Panc1 (cell line): ENCODE measurements at regions not wholly inside any gene's neighbourhood (a gene's known extent, or its start where the extent isn't known, plus 50 kb on each side); places are given as distances from the start of the nearest gene placed in this dataset.

ENCODE experiments used
- ATAC-seq: fragments of 200-7000 bp; cut with Tn5 transposase; 2 replicates; pipeline ENCODE4 v1.9.1; 2020; ENCODE audit warnings: mild to moderate bottlenecking, moderate library complexity
- BruUV-seq: library from RNA; stranded (reverse); fragments of 400-500 nt; replicated peaks from 2 replicates; lab custom pipeline; 2021; lab: Mats Ljungman, UMichigan
- CTCF ChIA-PET: fragments of 300-600 bp; sonication (Branson Sonifier 250); formaldehyde crosslinking; loops from one replicate; lab custom pipeline; 2022; ENCODE audit warnings: antibody characterized with exemption; lab: Charles Lee
- POLR2A ChIA-PET: fragments of 300-600 bp; sonication (Branson Sonifier 250); formaldehyde crosslinking; loops from one replicate; lab custom pipeline; 2022; ENCODE audit warnings: antibody characterized with exemption; lab: Charles Lee
- DNase-seq: peaks from one replicate; pipeline ENCODE4 v3.0.0-alpha.2; 2010; ENCODE audit warnings: low read depth, low spot score
- H3K27ac ChIP-seq: 2 replicates; pipeline ENCODE4 v1.5.1; 2011; ENCODE audit warnings: mild to moderate bottlenecking, low read length, inconsistent platforms
- H3K27me3 ChIP-seq: fragments of 200-500 bp; sonication (Bioruptor generic); 2 replicates; pipeline ENCODE4 v1.6.0; 2014; ENCODE audit warnings: low read length, inconsistent platforms; ENCODE audit not compliant: control insufficient read depth, insufficient read depth
- H3K36me3 ChIP-seq: fragments of 200-500 bp; sonication (Bioruptor generic); 2 replicates; pipeline ENCODE4 v1.5.1; 2014; ENCODE audit warnings: inconsistent platforms, mild to moderate bottlenecking, low read length, moderate library complexity; ENCODE audit not compliant: control insufficient read depth, insufficient read depth
- H3K4me1 ChIP-seq: 2 replicates; pipeline ENCODE4 v1.5.1; 2011; ENCODE audit warnings: inconsistent platforms, mild to moderate bottlenecking, low read length, moderate library complexity; ENCODE audit not compliant: control insufficient read depth, insufficient read depth
- H3K4me3 ChIP-seq, 2 experiments: 2 replicates each; pipeline ENCODE4 v1.5.1; 2011 to 2012; ENCODE audit warnings: low read depth in 2 of 2, low read length in 2 of 2, mild to moderate bottlenecking in 2 of 2, inconsistent platforms in 1 of 2, moderate library complexity in 1 of 2
- H3K9me3 ChIP-seq: fragments of 200-500 bp; sonication (Bioruptor generic); 2 replicates; pipeline ENCODE4 v1.5.1; 2014; ENCODE audit warnings: low read depth, mild to moderate bottlenecking, inconsistent platforms, low read length, moderate library complexity; ENCODE audit not compliant: control insufficient read depth, insufficient read depth
- POLR2AphosphoS5 ChIP-seq: IDR thresholded peaks from 2 replicates; pipeline ENCODE4 v1.6.1; 2012; ENCODE audit warnings: mild to moderate bottlenecking, low read depth, low read length, moderate library complexity
- SIN3A ChIP-seq: IDR thresholded peaks from 2 replicates; pipeline ENCODE4 v1.6.1; 2012; ENCODE audit warnings: low read depth, mild to moderate bottlenecking, low read length, moderate library complexity, borderline replicate concordance; ENCODE audit not compliant: insufficient read depth
- TCF7L2 ChIP-seq: IDR thresholded peaks from 2 replicates; pipeline ENCODE4 v1.6.1; 2011; ENCODE audit warnings: mild to moderate bottlenecking, low read depth, low read length, inconsistent platforms
- in situ Hi-C: cut with HindIII; loops from 2 replicates; pipeline ENCODE4 v1.10.0; 2016; ENCODE audit warnings: low sequenced_read_pairs, low pct_unique_long_range_greater_than_20kb
- intact Hi-C: fragments of 100-400 bp; cut with micrococcal nuclease; formaldehyde crosslinking; loops from one replicate; pipeline ENCODE4 v1.10.0; 2022; ENCODE audit not compliant: unreplicated experiment
- TF ChIP-seq, protein P1 (sequence below), 2 experiments: IDR thresholded peaks; 2 replicates each; pipeline ENCODE4 v1.6.1; 2011 to 2012; ENCODE audit warnings: low read depth in 2 of 2, control low read depth in 1 of 2, low read length in 1 of 2, mild to moderate bottlenecking in 1 of 2, moderate library complexity in 1 of 2; ENCODE audit not compliant: insufficient read depth in 1 of 2
- TF ChIP-seq, protein P2 (sequence below): fragments of 450-650 bp; IDR thresholded peaks from 2 replicates; pipeline ENCODE4 v1.5.1; 2017; ENCODE audit warnings: mild to moderate bottlenecking

DNA sequence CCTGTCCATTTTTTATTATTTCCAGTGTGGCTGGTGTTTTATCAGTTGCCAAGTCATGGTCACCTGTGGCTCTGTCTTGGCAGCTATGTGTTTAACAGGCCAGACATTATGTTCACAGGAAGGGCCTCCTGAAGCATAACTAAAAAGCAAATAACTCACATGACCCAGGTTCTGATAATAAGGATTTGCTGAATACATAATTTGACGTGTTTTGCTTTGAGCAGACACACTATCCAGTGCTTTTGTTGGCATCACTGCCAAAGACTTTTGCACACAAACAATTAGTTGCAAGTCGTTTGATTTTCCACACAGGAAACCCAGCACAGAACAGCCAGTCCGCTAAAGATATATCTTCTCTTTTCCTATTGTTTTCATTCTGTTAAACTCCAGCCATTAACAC lies 173.6 kb downstream of the ARL4A start:
- intact Hi-C loops (no loop called here), in situ Hi-C loops (no loop called here)
- H3K4me3 ChIP-seq, result no peak overlapping the region
- H3K36me3 ChIP-seq, result no peaks in the 10 kb centered on the region
- H3K9me3 ChIP-seq, result no peaks in the 10 kb centered on the region
- BruUV-seq, result no TSS peak
- H3K27ac ChIP-seq, result no peak overlapping the region
- no peaks in the 10 kb centered on the region for H3K27me3 ChIP-seq
- no peaks in the 10 kb centered on the region for H3K4me1 ChIP-seq
- ATAC-seq, result no peak
- ChIA-PET POLR2A (no interaction called here), CTCF (no interaction called here)
- no peak for DNase-seq
- TF ChIP-seq SIN3A (no peak), TCF7L2 (no peak)
- TF ChIP-seq, protein P1, sequence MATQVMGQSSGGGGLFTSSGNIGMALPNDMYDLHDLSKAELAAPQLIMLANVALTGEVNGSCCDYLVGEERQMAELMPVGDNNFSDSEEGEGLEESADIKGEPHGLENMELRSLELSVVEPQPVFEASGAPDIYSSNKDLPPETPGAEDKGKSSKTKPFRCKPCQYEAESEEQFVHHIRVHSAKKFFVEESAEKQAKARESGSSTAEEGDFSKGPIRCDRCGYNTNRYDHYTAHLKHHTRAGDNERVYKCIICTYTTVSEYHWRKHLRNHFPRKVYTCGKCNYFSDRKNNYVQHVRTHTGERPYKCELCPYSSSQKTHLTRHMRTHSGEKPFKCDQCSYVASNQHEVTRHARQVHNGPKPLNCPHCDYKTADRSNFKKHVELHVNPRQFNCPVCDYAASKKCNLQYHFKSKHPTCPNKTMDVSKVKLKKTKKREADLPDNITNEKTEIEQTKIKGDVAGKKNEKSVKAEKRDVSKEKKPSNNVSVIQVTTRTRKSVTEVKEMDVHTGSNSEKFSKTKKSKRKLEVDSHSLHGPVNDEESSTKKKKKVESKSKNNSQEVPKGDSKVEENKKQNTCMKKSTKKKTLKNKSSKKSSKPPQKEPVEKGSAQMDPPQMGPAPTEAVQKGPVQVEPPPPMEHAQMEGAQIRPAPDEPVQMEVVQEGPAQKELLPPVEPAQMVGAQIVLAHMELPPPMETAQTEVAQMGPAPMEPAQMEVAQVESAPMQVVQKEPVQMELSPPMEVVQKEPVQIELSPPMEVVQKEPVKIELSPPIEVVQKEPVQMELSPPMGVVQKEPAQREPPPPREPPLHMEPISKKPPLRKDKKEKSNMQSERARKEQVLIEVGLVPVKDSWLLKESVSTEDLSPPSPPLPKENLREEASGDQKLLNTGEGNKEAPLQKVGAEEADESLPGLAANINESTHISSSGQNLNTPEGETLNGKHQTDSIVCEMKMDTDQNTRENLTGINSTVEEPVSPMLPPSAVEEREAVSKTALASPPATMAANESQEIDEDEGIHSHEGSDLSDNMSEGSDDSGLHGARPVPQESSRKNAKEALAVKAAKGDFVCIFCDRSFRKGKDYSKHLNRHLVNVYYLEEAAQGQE (IDR thresholded peaks at IDR 0.05; ENCODE audit: insufficient read depth in 1 of 2, low read depth in 2 of 2, low read length in 1 of 2), result no peak

DNA sequence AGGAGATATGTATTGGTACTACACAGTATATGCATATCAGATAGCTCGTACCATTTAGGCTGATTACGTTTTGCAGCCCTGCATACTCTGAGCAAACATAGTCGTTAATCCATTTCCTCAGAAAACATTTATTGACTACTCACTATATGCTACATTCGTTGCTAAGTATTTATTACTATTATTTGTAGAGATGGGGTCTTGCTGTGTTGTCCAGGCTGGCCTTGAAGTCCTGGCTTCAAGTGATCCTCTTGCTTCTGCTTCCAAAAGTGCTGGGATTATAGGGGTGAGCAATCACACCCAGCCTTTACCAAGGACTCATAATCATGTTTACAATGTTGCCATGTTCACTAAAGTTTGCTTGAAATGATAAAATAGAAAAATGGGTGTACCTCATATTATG lies 174.7 kb downstream of the ARL4A start:
- Histone ChIP-seq H3K27ac (no peak overlapping the region), H3K4me3 (no peak overlapping the region), H3K27me3 (no peaks in the 10 kb centered on the region), H3K36me3 (no peaks in the 10 kb centered on the region), H3K9me3 (no peaks in the 10 kb centered on the region), H3K4me1 (no peaks in the 10 kb centered on the region)
- TF ChIP-seq, protein P2, sequence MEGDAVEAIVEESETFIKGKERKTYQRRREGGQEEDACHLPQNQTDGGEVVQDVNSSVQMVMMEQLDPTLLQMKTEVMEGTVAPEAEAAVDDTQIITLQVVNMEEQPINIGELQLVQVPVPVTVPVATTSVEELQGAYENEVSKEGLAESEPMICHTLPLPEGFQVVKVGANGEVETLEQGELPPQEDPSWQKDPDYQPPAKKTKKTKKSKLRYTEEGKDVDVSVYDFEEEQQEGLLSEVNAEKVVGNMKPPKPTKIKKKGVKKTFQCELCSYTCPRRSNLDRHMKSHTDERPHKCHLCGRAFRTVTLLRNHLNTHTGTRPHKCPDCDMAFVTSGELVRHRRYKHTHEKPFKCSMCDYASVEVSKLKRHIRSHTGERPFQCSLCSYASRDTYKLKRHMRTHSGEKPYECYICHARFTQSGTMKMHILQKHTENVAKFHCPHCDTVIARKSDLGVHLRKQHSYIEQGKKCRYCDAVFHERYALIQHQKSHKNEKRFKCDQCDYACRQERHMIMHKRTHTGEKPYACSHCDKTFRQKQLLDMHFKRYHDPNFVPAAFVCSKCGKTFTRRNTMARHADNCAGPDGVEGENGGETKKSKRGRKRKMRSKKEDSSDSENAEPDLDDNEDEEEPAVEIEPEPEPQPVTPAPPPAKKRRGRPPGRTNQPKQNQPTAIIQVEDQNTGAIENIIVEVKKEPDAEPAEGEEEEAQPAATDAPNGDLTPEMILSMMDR, result no peak
- TF ChIP-seq POLR2AphosphoS5, result no peak
- no peak for TF ChIP-seq SIN3A
- TF ChIP-seq, protein P1 (IDR thresholded peaks at IDR 0.05; ENCODE audit: insufficient read depth in 1 of 2, low read depth in 2 of 2, low read length in 1 of 2), result no peak
- no peak for TF ChIP-seq TCF7L2
- ATAC-seq, result no peak
- DNase-seq, result no peak
- POLR2A ChIA-PET, result no interaction called here
- in situ Hi-C loops (no loop called here), intact Hi-C loops (no loop called here)
- BruUV-seq, result no TSS peak
- CTCF ChIA-PET, result no interaction called here
